ENCODE measurements at regions not wholly inside any gene's neighbourhood (a gene's known extent, or its start where the extent isn't known, plus 50 kb on each side); places are given as distances from the start of the nearest gene placed in this dataset.

DNA sequence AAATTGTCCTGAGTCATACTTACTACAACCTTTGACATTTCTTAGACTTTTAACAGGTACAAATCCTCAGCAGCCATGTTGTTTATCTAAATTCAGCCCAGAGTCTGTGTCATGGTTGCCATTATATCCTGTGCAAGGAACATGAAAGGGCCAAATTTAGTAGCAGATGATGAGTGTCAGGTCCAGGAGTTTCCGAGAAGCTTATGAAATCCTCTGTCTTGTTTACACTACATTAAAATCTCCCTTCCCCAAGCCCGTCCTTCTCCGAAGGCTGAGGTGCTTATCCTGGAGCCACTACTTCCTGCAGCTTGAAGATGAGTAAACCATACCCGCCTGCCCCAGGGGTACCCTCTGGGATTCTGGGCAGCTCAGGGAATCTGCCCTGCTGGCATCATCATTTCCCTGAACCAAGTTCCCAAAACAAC lies 102.6 kb upstream of the SERP2 start:
- no peak overlapping the region for H3K27ac ChIP-seq

DNA sequence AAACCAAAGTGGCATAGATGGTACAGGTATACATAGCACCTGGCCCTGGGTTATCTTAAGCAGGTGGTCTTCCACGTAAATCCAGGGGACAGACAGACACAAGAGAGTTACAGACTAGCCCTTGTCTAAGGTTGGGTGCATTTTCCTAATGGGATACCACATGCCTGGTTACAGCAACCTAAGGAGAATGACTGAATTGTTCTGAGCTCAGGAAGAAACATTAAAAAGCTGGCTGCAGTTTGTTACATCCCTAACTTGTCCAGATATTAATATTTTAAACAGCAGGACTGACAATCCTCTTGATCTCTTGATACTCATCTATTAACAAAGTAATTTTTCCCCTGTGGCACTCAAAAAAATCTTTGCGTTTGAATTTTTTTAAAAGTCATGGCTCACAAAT lies 102.2 kb upstream of the SERP2 start:
- no peak overlapping the region for H3K27ac ChIP-seq
- TF ChIP-seq, protein P1, sequence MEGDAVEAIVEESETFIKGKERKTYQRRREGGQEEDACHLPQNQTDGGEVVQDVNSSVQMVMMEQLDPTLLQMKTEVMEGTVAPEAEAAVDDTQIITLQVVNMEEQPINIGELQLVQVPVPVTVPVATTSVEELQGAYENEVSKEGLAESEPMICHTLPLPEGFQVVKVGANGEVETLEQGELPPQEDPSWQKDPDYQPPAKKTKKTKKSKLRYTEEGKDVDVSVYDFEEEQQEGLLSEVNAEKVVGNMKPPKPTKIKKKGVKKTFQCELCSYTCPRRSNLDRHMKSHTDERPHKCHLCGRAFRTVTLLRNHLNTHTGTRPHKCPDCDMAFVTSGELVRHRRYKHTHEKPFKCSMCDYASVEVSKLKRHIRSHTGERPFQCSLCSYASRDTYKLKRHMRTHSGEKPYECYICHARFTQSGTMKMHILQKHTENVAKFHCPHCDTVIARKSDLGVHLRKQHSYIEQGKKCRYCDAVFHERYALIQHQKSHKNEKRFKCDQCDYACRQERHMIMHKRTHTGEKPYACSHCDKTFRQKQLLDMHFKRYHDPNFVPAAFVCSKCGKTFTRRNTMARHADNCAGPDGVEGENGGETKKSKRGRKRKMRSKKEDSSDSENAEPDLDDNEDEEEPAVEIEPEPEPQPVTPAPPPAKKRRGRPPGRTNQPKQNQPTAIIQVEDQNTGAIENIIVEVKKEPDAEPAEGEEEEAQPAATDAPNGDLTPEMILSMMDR (conservative IDR thresholded peaks at IDR 0.05) = no peak

More for the DNA sequence above, 102.6 kb upstream of the SERP2 start:
- TF ChIP-seq, protein P1 (conservative IDR thresholded peaks at IDR 0.05) = no peak

DNA sequence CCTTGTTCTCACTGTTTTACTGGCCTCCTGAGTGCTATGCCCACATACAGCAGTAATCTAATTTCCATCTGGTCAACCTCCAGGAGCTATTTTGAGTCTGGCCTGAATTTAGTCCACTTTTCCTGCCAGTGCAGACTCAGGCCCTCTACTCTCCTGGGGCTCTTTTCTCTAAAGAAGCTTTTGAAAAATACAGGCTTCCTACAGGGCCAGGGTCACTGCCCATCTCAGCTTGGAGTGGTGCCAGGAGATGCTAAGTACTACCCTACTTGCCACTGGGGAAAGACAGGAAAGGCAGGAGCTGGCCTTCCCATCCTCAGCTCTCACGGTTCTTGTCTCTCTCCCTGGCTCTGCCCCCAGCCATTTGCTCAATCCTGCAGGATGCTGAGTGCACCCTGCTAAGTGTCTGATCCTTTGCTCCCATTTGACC lies 101.7 kb upstream of the SERP2 start:
- H3K27ac ChIP-seq = no peak overlapping the region
- TF ChIP-seq, protein P1 (conservative IDR thresholded peaks at IDR 0.05) = no peak

DNA sequence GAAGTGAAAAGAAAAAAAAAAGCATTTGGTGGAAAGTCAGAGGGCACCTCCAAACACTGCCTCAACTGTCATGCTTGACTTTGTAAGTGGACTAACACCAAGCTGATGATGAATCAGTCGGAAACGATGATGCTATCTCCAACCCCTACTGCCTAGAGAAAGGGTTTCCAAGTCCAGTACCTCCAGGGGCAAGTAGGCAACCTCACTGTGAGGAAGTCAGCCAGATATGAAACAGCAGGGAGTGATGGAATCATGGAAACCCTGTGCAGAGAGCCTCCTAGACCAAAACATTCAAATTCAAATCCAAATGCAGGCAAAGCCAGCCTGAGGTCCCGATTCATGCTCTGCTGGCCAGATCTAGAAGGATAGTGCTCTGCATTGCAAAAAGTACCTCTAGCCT lies 100.9 kb upstream of the SERP2 start:
- TF ChIP-seq, protein P1 (conservative IDR thresholded peaks at IDR 0.05) = no peak
- no peak overlapping the region for H3K27ac ChIP-seq

DNA sequence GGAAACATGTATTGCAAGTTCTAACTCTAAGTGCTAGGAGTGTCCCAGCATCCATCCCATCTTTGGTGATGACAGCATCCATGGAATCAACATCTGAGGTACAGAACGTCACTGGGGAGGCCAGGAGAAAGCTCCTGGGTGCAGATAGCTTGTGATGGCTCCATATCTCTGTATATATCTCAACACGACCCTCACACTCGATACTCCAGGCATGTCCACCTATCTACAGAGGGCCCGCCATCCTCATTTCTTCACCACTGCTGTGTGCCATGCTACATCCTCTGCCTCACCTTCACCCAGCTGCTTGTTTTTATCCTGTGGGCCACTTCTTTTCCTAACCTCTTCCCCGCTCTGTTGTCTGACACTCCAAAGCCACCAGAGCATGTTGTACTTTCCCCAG lies 100.4 kb upstream of the SERP2 start:
- TF ChIP-seq, protein P1 (conservative IDR thresholded peaks at IDR 0.05) = no peak

DNA sequence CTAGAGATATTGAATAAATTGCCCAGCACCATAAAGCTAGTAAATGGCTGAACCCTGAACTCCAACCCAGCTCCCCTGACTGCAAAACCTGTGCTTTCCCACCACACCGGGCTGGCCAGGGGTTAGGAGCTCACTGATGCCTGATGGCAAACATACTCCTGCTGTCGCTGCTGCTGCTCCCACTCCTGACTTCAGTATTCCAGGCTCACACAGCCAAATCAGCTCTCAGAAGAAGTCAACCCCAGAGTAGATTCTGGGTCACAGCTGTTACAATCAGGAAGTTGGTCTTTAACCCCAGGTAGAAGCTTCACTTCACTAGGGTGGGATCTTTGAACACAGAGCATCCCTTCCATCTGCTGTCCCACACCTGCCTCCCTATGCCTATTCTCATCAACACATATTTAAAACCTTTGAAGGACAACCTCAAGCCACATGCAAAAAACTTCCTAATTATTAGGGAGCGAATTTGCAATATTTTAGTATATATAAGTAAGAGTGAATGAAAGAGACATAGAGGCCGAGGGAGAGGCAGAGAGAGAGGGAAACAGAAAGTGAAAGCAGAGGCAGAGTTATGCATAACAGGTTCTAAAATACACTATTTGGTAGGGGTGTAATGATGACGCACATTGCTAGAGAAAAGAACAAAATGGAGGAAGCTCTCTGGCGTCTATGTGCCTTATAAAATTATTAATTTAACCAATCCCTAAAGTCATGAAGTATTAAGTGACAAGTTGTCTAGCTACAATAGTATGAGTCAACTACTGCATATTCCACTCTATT lies 99.4 kb upstream of the SERP2 start:
- H3K27ac ChIP-seq = peak overlapping the region; percentile 35; the same call in 1 of the 2 replicates
- TF ChIP-seq, protein P1 (conservative IDR thresholded peaks at IDR 0.05) = no peak

More for the DNA sequence above, 100.4 kb upstream of the SERP2 start:
- no peak overlapping the region for H3K27ac ChIP-seq

DNA sequence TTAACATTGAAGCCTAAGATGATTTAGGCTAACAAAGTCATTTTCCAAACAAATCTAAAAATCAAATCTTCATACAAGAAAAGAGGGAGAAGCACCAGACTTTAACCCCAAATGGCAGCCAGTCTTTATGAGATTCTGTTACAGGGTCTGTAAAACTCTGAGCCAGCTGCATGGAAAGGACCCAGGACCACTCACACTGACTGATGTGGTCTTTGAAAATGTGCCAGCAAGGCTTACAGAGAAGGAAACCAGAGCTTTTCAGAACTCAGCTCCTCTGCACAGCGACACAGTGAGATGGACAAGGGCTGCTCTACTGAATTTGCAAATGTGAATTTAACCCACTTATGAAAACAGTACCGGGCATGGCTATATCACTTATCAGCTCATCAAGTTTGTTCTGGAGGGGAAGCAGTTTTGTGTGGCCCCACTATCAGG lies 98.8 kb upstream of the SERP2 start:
- TF ChIP-seq, protein P1 (conservative IDR thresholded peaks at IDR 0.05) = no peak
- H3K27ac ChIP-seq = peak overlapping the region; percentile 35; the same call in 1 of the 2 replicates

All from VCaP (cell line).